ENCODE measurements at regions not wholly inside any gene's neighbourhood (a gene's known extent, or its start where the extent isn't known, plus 50 kb on each side); places are given as distances from the start of the nearest gene placed in this dataset.

GRCh38 chr3:76497636-76498035 is 542.3 kb upstream of the ROBO2 start:
- no peak overlapping the region for H3K4me3 ChIP-seq (ENCODE audit: low read length)
- peak; percentile 74 for DNase-seq (ENCODE audit: low read depth)
- TF ChIP-seq CTCF (conservative IDR thresholded peaks at IDR 0.05; ENCODE audit: low read length), result no peak

GRCh38 chr3:76500746-76501275 is 539.1 kb upstream of the ROBO2 start:
- no peak overlapping the region for H3K4me3 ChIP-seq (ENCODE audit: low read length)
- TF ChIP-seq CTCF (conservative IDR thresholded peaks at IDR 0.05; ENCODE audit: low read length), result no peak
- peak; percentile 17 for DNase-seq (ENCODE audit: low read depth)

DNA sequence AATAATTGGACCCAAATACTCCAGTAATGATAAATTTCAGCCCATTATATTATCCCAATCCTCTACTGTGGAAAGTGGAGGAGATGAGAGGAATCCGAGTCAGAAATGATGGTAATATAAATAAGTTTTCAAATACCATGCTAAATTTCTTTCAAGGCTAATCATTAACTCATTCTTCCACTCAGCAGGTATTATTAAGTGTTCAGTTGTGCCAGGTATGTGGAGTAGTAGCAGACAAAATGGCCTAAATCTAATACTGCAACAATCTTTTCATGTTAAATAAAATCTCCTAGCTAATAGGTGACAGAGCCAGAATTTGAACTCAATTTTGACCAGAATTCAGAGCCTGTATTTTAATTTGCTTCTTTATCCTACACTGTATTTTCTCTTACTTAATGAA is 538.6 kb upstream of the ROBO2 start:
- no peak overlapping the region for H3K4me3 ChIP-seq (ENCODE audit: low read length)
- DNase-seq (ENCODE audit: low read depth), result no peak
- TF ChIP-seq CTCF (conservative IDR thresholded peaks at IDR 0.05; ENCODE audit: low read length), result no peak

DNA sequence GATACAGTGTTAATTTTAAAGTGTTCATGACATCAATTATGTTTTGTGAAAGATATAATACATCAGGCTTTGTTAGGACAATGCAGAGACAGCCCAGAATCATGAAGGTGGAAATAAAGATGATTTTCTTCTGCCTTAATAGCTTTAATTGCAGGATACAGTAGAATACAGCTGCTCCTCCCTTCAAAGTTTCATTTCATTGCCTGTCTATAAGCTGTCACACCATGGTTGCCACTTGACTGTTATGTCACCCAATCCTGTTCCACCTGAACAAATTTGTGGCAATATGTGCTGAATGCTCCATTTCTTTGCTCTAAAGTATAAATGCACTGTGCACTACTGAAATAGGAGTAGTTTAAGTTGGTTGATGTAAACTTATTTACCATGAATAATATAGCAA is 537.8 kb upstream of the ROBO2 start:
- no peak for DNase-seq (ENCODE audit: low read depth)
- no peak overlapping the region for H3K4me3 ChIP-seq (ENCODE audit: low read length)
- no peak for TF ChIP-seq CTCF (conservative IDR thresholded peaks at IDR 0.05; ENCODE audit: low read length)

DNA sequence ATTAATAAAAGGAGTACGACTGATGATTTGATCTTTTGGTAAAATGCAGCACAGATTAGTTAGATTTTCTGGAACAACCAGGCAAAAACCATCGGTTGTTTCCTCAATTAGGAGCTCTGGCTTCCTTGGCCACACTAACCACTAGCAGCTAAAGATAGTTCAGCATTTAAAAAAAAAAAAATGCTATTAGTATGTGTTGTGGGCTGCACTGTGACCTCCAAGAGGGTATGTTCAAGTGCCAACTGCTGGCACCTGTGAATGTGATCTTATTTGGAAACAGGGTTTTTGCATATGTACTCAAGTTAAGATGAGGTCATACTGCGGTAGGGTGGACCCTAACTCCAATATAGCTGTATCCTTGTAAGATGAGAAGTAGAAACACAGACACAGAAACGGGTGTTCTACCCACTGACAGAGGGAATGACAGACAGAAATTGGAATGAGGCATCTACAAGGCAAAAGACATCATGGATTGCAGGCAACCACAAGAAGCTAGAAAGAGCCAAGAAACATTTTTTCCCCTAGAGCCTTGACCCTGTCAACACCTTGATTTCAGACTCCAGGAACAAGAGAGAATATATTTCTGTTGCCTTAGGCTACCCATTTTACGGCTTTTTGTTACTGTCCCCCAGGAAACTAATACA is 534.6 kb upstream of the ROBO2 start:
- TF ChIP-seq CTCF (conservative IDR thresholded peaks at IDR 0.05; ENCODE audit: low read length), result no peak
- no peak overlapping the region for H3K4me3 ChIP-seq (ENCODE audit: low read length)
- DNase-seq (ENCODE audit: low read depth), result peak; percentile 33

- no peak for TF ChIP-seq CTCF (conservative IDR thresholded peaks at IDR 0.05; ENCODE audit: low read length)
- DNase-seq (ENCODE audit: low read depth), result no peak
These were observed 530.6 kb upstream of the ROBO2 start for GRCh38 chr3:76509179-76509830.

DNA sequence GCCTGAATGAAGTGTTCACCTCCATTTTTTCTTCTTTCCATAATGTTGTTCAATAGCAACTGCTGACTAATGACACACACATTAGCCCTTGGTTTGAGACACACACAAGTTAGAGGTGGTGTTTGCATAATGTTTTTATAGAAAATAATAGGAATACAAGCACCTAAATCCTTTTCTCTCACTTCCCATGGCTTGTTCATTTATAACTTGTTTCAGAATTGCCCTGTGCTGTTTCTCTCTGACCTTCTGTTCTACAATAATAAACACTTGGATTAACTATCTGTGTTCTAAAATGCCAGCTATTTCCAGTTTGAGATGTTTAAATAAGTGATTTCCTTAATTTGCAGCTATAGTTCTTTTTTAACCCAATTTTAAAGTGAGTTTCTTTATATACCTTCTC is 525.1 kb upstream of the ROBO2 start:
- no peak overlapping the region for H3K4me3 ChIP-seq (ENCODE audit: low read length)
- no peak for DNase-seq (ENCODE audit: low read depth)
- TF ChIP-seq CTCF (conservative IDR thresholded peaks at IDR 0.05; ENCODE audit: low read length), result no peak

More at GRCh38 chr3:76509179-76509830, 530.6 kb upstream of the ROBO2 start:
- H3K4me3 ChIP-seq (ENCODE audit: low read length), result no peak overlapping the region

Data from AG10803 (cell line).